GM21825 (cell line): ENCODE measurements at regions not wholly inside any gene's neighbourhood (a gene's known extent, or its start where the extent isn't known, plus 50 kb on each side); places are given as distances from the start of the nearest gene placed in this dataset.

Experiments used
- ATAC-seq: cut with Tn5 transposase; IDR thresholded peaks from one replicate; pipeline ENCODE4 v1.9.1; 2021; ENCODE audit warnings: mild to moderate bottlenecking, moderate library complexity; ENCODE audit not compliant: unreplicated experiment

- no peak for ATAC-seq
Observed at GRCh38 chr9:1732670-1733069, 282.5 kb upstream of the SMARCA2 start.

GRCh38 chr9:1738511-1739100, 276.5 kb upstream of the SMARCA2 start:
- no peak for ATAC-seq

DNA sequence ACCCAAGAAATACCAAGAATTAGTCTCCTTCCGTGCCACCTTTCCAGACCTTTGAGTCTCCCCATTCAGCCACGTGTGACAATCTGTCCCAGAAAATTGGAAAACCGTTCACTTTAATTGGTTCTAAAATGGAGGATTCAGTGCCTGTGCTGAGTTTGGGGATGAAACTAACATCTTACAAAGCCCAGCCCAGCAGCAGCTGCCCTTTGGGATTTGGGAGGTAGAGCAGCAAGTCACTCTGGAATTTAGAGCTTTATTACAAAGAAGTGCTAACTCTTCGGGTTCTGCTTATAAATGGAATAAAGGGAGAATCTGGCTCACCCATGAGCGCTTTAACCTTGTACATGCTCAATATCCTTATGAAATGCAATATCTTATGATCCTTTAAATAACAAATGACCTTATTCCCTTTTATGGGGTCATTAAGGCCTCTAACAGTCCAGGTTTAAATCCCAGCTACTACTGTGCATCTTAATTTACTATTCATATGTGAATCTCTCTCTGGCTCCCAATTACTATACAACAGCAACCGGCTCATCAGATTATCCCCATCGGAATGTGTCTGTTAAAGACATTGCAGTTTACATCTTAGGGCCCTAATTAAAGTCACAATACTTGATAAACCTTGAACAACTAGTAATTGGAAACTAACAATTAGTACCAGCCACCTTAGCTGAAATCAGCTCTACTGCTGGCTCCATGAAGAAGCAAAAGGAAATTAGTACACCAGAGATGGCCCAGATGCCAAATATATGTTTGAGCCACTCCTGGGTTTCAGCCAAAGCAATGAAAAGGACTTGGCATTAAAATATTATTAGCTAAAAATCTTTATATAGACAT, 271.8 kb upstream of the SMARCA2 start:
- no peak for ATAC-seq

GRCh38 chr9:1745980-1746379, 269.2 kb upstream of the SMARCA2 start:
- no peak for ATAC-seq

DNA sequence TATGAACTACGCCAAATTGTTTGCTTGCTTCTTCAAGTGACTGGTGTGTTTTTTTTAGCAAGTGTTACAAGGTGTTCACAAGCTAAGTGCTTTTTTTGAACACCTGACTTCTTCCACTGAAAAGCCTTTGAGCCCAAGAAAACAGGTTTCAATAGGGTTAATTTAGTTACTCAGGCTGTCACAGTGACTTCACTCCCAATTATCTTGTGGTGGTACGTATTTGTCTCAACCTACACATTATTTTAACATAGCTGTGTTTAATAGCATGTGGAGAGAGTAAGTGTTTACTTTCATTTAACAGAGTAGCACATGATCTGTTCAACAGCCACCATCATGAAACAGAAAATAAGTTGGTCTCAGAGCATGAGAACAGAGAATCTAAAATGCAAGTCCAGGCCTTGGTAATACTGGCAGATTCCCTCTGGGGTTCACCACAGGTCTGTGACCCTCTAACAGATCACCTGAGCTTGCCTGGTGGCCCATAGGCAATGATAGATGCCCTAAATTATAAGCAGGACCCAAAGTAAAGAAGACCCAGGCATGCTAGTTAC, 267.7 kb upstream of the SMARCA2 start:
- peak; percentile 49 for ATAC-seq

DNA sequence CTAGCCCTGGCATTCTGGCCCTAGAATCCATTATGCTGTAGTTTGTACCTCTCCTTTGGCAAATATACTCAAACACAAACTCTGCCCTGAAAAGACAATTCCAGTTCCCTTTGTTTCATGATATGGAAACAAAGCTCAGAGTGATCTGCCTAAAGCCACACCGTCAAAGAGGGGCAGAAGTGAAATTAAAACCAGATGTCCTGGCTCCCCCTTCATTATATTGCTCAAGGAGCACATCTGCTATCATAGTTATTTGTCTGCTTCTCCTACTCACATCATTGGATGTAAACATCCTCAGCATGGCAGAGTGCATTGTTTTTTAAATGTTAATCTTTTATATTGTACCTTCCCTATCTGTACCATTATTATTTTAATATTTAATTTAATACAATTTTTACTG, 266.7 kb upstream of the SMARCA2 start:
- ATAC-seq: no peak

DNA sequence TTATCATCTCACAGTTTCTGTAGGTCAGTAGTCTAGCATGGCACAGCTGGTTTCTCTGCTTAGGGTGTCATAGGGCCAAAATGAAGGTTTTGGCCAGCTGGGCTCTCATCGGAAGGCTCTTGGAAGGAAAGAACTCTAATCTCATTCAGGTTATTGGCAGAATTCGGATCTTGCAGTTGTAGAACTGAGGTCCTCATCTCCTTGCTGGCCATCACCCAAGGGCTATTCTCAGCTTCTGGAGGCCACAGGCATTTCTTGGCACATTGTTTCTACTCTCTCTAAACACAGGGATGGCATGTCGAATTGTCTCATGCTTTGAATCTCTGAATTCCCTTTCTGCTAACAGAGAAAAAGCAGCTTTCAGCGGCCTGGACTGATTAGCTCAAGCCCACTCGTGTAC, 258.0 kb upstream of the SMARCA2 start:
- ATAC-seq: no peak

GRCh38 chr9:1759009-1759408, 256.1 kb upstream of the SMARCA2 start:
- peak; percentile 73 for ATAC-seq

DNA sequence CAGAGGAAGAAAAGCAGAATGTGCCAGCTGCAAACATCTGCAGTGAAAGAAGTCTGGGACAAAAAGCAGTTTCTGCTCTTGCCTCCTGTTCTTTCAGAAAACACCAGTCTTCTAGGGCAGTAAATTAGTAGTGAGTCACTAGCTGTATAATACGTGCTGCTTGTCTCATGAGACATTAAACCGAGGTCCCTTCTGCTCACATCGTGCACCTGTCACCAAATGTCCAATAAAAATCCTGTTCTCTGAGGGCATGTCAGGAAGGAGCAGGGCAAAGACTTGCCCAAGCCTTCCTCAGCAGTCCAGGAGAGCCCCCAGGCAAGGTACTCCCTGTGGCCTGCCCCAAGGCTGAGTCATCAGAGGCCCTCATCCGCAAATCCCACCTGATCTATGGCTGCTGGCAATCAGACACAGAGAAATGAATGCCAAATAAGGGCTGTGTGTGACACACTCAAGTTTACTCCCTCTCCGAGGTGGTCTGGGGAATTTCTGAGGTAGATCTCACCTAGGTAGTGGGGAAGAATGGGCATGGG, 255.3 kb upstream of the SMARCA2 start:
- no peak for ATAC-seq

DNA sequence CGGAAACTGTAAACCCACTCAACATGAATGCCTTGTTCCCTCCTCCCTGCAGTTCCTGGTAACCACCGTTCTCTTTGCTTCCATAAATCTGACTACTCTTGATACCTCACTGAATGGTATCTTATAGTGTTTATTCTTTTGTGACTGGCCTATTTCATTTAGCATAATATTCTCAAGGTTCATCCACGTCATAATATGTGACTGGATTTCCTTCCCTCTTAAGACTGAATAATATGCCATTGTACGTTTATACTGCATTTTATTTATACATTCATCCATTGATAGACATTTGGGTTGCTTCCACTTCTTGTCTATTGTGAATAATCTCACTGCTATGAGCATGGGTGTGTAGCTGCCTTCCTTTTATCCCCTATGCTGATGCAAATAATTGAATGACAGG, 253.3 kb upstream of the SMARCA2 start:
- ATAC-seq: no peak

GRCh38 chr9:1766042-1766441, 249.1 kb upstream of the SMARCA2 start:
- ATAC-seq: no peak

GRCh38 chr9:1768561-1768960, 246.6 kb upstream of the SMARCA2 start:
- ATAC-seq: no peak

DNA sequence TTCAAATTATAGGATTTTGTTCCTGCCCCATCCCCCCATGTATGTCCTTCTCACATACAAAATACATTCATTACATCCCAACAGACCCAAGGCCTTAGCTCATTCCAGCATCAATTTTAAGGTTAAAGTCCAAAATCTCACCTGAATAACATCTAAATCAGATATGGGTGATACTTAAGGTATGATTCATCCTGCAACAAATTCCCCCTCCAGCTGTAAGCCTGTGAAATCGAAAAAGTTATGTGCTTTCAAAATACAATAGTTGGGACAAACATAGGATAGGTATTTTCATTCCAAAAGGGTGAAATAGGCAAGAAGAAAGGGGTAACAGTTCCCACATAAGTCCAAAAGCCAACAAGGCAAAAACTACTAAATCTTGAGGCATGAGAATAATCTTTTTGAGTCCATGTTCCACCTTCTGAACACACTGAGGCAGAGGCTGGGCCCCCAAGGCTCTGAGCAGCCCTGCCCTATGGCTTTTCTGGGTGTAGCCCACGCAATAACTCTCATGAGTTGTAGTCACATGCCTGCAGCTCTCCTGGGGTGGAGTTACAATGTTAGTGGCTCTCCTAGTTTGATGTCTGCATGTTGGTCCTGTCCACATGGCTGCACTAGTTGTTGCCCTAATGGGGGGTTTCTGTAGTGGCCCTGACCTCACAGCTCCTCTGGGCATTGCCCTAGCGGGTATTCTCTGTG, 243.9 kb upstream of the SMARCA2 start:
- no peak for ATAC-seq

DNA sequence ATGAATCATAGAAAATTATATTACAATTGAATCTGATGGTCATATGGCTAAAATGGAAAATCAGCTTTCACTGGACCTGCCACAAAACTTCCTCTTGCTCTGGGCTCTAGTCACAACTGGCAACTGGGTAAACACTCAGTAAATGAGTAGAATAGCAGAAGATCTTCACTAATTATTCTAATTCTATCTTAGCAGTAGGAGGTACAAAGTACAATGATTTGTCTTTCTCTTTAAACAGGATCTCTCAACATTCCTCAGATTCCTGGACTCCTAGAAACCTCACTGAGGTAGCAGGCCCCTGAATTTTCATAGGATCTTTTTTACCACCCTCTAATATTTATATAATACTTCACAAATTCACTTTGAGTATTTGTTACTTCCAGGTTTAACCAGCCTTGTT, 239.9 kb upstream of the SMARCA2 start:
- ATAC-seq: no peak

- ATAC-seq: no peak
Observed at GRCh38 chr9:1776668-1777067, 238.5 kb upstream of the SMARCA2 start.

GRCh38 chr9:1791191-1791590, 224.0 kb upstream of the SMARCA2 start:
- no peak for ATAC-seq

DNA sequence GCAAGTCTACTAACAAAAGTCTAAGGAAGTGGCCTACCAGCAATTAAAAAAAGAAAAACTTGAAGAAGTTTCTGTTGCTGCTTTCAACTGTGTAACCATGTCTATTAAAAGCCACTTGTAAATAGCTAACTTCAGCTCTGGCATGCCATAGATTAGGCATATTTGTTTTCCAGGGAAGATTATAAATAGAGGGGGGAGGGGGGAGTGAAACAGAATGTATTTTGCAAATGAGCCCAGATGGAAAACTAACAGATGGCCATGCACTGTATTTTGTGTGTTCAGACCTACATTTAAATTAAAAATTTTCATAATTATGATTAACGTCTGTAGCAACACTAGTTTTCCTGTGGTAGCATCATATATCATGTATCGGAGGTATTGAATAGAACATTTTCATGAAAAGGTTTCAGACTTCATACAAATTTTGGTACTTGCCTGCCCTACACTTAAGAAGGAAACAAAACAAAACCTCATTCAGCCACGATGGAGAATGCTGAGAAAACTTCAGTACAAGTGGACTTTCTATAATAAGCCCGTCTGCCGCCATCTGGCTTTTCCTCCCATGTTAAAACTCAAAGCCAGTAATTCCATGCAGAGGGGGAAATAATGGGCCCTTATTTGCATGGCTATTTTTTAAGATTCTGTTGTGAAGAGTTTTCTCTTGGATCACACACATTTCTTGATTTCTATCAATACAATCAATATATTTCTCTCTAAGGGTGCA, 220.4 kb upstream of the SMARCA2 start:
- no peak for ATAC-seq

- no peak for ATAC-seq
Observed at GRCh38 chr9:1804128-1804865, 210.8 kb upstream of the SMARCA2 start.

DNA sequence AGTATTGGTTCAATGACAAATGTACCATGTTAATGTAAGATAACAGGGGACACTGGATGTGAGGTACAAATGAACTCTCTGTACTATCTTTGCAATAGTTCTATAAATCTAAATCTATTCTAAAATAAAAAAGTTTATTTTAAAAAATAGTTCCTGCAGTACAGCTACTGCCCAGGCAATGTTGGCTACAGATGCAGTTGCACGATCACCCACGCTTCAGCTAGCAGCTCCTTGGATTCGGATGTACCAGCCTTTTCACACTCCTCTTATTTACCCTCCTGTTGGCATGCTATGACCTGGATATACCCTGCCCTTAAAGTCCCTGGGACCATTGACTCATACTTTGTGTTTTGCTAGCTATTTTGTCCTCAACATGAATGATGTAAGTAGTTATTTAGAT, 185.4 kb upstream of the SMARCA2 start:
- no peak for ATAC-seq

- no peak for ATAC-seq
Observed at GRCh38 chr9:1832960-1833359, 182.2 kb upstream of the SMARCA2 start.
